HEK293 (cell line): ENCODE measurements at regions not wholly inside any gene's neighbourhood (a gene's known extent, or its start where the extent isn't known, plus 50 kb on each side); places are given as distances from the start of the nearest gene placed in this dataset.

Experiments
- CTCF ChIP-seq: fragments of 450-650 bp; formaldehyde crosslinking; IDR thresholded peaks from 2 replicates; pipeline ENCODE4 v1.5.1; 2016; ENCODE audit warnings: missing biosample characterization, missing genetic modification characterization
- KLF9 ChIP-seq: fragments of 450-650 bp; formaldehyde crosslinking; IDR thresholded peaks from 2 replicates; pipeline ENCODE4 v1.5.1; 2016; ENCODE audit warnings: missing biosample characterization, missing genetic modification characterization, low read depth
- PRDM2 ChIP-seq: fragments of 450-650 bp; formaldehyde crosslinking; IDR thresholded peaks from 2 replicates; pipeline ENCODE4 v1.5.1; 2016; ENCODE audit warnings: missing biosample characterization, missing genetic modification characterization, borderline replicate concordance
- SALL2 ChIP-seq: fragments of 450-650 bp; formaldehyde crosslinking; IDR thresholded peaks from 2 replicates; pipeline ENCODE4 v1.5.0; 2017; ENCODE audit warnings: missing biosample characterization, mild to moderate bottlenecking, missing genetic modification characterization, borderline replicate concordance
- ZBTB21 ChIP-seq: fragments of 450-650 bp; formaldehyde crosslinking; IDR thresholded peaks from 2 replicates; pipeline ENCODE4 v1.5.1; 2017; ENCODE audit warnings: missing biosample characterization, missing genetic modification characterization
- ZNF280C ChIP-seq: fragments of 450-650 bp; formaldehyde crosslinking; IDR thresholded peaks from 2 replicates; pipeline ENCODE4 v1.5.1; 2016; ENCODE audit warnings: missing biosample characterization, missing genetic modification characterization
- ZNF488 ChIP-seq: fragments of 450-650 bp; formaldehyde crosslinking; IDR thresholded peaks from 2 replicates; pipeline ENCODE4 v1.5.1; 2016; ENCODE audit warnings: missing biosample characterization, missing genetic modification characterization
- ZNF560 ChIP-seq: fragments of 450-650 bp; formaldehyde crosslinking; IDR thresholded peaks from 2 replicates; pipeline ENCODE4 v1.5.1; 2017; ENCODE audit warnings: missing biosample characterization, missing genetic modification characterization, borderline replicate concordance
- ZNF701 ChIP-seq: fragments of 450-650 bp; formaldehyde crosslinking; IDR thresholded peaks from 2 replicates; pipeline ENCODE4 v1.5.1; 2016; ENCODE audit warnings: missing biosample characterization, missing genetic modification characterization

GRCh38 chr10:8404721-8405120 is 350.2 kb downstream of the GATA3 start:
- TF ChIP-seq ZNF560 (tag by site-specific recombination): no peak
- no peak for TF ChIP-seq ZNF488 (tag by site-specific recombination)
- no peak for TF ChIP-seq CTCF (tag by site-specific recombination)
- no peak for TF ChIP-seq PRDM2 (tag by site-specific recombination)
- no peak for TF ChIP-seq ZNF280C (tag by site-specific recombination)
- TF ChIP-seq SALL2: no peak
- no peak for TF ChIP-seq KLF9 (tag by site-specific recombination)
- no peak for TF ChIP-seq ZBTB21 (tag by site-specific recombination)
- no peak for TF ChIP-seq ZNF701 (tag by site-specific recombination)
